Neuronal stem cell (in vitro differentiated cells): ENCODE measurements at regions not wholly inside any gene's neighbourhood (a gene's known extent, or its start where the extent isn't known, plus 50 kb on each side); places are given as distances from the start of the nearest gene placed in this dataset.
A peak's percentile ranks its signal among the peaks of the same experiment; 100 is the strongest.

Source experiments
- DNase-seq: peaks from one replicate; pipeline ENCODE4 v3.0.0-alpha.2; 2013; ENCODE audit warnings: low spot score
- H2AFZ ChIP-seq: one replicate; pipeline ENCODE4 v1.6.1; 2013; ENCODE audit warnings: mild to moderate bottlenecking, low read length, inconsistent platforms
- H2AK5ac ChIP-seq: 2 replicates; pipeline ENCODE4 v1.6.1; 2013; ENCODE audit warnings: low read depth, mild to moderate bottlenecking, inconsistent platforms, low read length, moderate library complexity, mixed read lengths
- H2BK120ac ChIP-seq: 2 replicates; pipeline ENCODE4 v1.6.1; 2013; ENCODE audit warnings: low read depth, mild to moderate bottlenecking, inconsistent platforms, low read length, moderate library complexity, mixed read lengths
- H2BK12ac ChIP-seq: one replicate; pipeline ENCODE4 v1.6.1; 2013; ENCODE audit warnings: low read length, inconsistent platforms
- H2BK15ac ChIP-seq: 2 replicates; pipeline ENCODE4 v1.6.1; 2013; ENCODE audit warnings: mild to moderate bottlenecking, low read length, inconsistent platforms, mixed read lengths
- H2BK5ac ChIP-seq: one replicate; pipeline ENCODE4 v1.6.1; 2013; ENCODE audit warnings: inconsistent platforms, mild to moderate bottlenecking, low read length, moderate library complexity
- H3K14ac ChIP-seq: one replicate; pipeline ENCODE4 v1.6.1; 2013; ENCODE audit warnings: low read length, inconsistent platforms
- H3K18ac ChIP-seq: 2 replicates; pipeline ENCODE4 v1.6.1; 2013; ENCODE audit warnings: low read length, inconsistent platforms
- H3K23ac ChIP-seq: 2 replicates; pipeline ENCODE4 v1.6.1; 2013; ENCODE audit warnings: low read depth, mild to moderate bottlenecking, mixed read lengths, low read length, inconsistent platforms; ENCODE audit not compliant: poor library complexity
- H3K27ac ChIP-seq: replicated peaks from 3 replicates; pipeline ENCODE4 v1.5.1; 2013; ENCODE audit warnings: low read length, inconsistent platforms
- H3K27me3 ChIP-seq, 3 experiments: 2 replicates each; pipeline ENCODE4 v1.6.1; 2013; ENCODE audit warnings: low read length in 3 of 3, mild to moderate bottlenecking in 2 of 3, inconsistent platforms in 1 of 3, low read depth in 1 of 3, mixed read lengths in 1 of 3, moderate library complexity in 1 of 3; ENCODE audit not compliant: control insufficient read depth in 3 of 3, insufficient read depth in 3 of 3
- H3K36me3 ChIP-seq, 2 donors: replicated peaks in 1 of 2; 2 replicates each; pipeline ENCODE4 v1.6.1; 2013; ENCODE audit warnings: low read length in 2 of 2; ENCODE audit not compliant: control insufficient read depth in 2 of 2, insufficient read depth in 2 of 2
- H3K4ac ChIP-seq: 2 replicates; pipeline ENCODE4 v1.6.1; 2013; ENCODE audit warnings: inconsistent platforms, mild to moderate bottlenecking, low read length, moderate library complexity
- H3K4me1 ChIP-seq, 2 donors: 1 replicate in 1 of 2; 2 replicates in 1 of 2; pipeline ENCODE4 v1.6.1; 2013; ENCODE audit warnings: low read length in 2 of 2, low read depth in 1 of 2; ENCODE audit not compliant: control insufficient read depth in 2 of 2, insufficient read depth in 1 of 2
- H3K4me2 ChIP-seq: one replicate; pipeline ENCODE4 v1.6.1; 2013; ENCODE audit warnings: mild to moderate bottlenecking, low read length, inconsistent platforms; ENCODE audit not compliant: insufficient read depth, poor library complexity, severe bottlenecking
- H3K4me3 ChIP-seq, 2 donors: 2 replicates each; pipeline ENCODE4 v1.5.1; 2013; ENCODE audit warnings: low read length in 2 of 2, mild to moderate bottlenecking in 2 of 2, inconsistent platforms in 1 of 2, moderate library complexity in 1 of 2
- H3K79me1 ChIP-seq: one replicate; pipeline ENCODE4 v1.6.1; 2013; ENCODE audit warnings: low read depth, mild to moderate bottlenecking, inconsistent platforms, low read length, moderate library complexity
- H3K9ac ChIP-seq: one replicate; pipeline ENCODE4 v1.6.1; 2013; ENCODE audit warnings: mild to moderate bottlenecking, low read depth, low read length, inconsistent platforms; ENCODE audit not compliant: poor library complexity
- H3K9me3 ChIP-seq, 2 donors: replicated peaks in 1 of 2; 2 replicates each; pipeline versions ENCODE3 to v1.6.1; 2013; ENCODE audit warnings: low read length in 2 of 2, mild to moderate bottlenecking in 2 of 2, inconsistent platforms in 1 of 2, low read depth in 1 of 2, mixed read lengths in 1 of 2, moderate library complexity in 1 of 2; ENCODE audit not compliant: control insufficient read depth in 2 of 2, insufficient read depth in 1 of 2
- H4K8ac ChIP-seq: one replicate; pipeline ENCODE4 v1.6.1; 2013; ENCODE audit warnings: low read depth, mild to moderate bottlenecking, inconsistent platforms, low read length, moderate library complexity
- H4K91ac ChIP-seq: one replicate; pipeline ENCODE4 v1.6.1; 2013; ENCODE audit warnings: low read length, low read depth, mild to moderate bottlenecking, inconsistent platforms; ENCODE audit not compliant: poor library complexity
- WGBS, 2 donors: extraction: QIAGEN DNeasy Blood & Tissue Kit; methylation state at CpG; one replicate each; pipeline ENCODE4 v1.1.7; 2013; ENCODE audit warnings: missing lambda C conversion rate in 2 of 2, mixed read lengths in 1 of 2; ENCODE audit not compliant: insufficient read length in 2 of 2, insufficient replicate concordance in 1 of 2; ENCODE audit errors: extremely low coverage in 2 of 2; 5-methylcytosine and 5-hydroxymethylcytosine counted together

DNA sequence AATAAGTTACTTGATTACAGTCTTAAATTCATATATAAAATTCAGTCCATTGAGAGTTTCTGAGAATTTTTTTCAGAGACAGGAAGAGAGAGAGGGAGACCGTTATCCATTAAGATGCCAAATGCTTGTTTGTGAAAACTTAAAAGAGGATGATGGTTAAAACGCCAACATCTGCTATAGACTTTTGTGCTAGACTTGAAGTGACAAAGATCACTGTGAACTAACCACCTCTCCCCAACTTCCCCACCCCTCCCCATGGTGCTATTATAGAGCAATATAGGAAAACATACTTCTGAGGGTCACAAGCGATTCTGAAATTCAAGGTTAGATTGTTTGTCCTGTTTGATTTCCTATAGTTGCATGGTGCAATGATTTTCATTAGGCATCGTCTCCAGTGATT lies 440.8 kb downstream of the RMST start:
- Histone ChIP-seq H2BK5ac (no peak overlapping the region), H3K27ac (no peak overlapping the region), H3K14ac (no peak overlapping the region), H2AK5ac (no peak overlapping the region), H2BK120ac (no peak overlapping the region), H3K4ac (no peak overlapping the region), H2BK12ac (no peak overlapping the region), H4K8ac (no peak overlapping the region), H3K9me3 (no peaks in the 10 kb centered on the region), H3K36me3 (no peaks in the 10 kb centered on the region), H2AFZ (no peak overlapping the region), H3K9ac (no peak overlapping the region), H2BK15ac (no peak overlapping the region), H3K4me2 (no peak overlapping the region), H4K91ac (no peak overlapping the region), H3K79me1 (no peaks in the 10 kb centered on the region), H3K18ac (no peak overlapping the region), H3K27me3 (no peaks in the 10 kb centered on the region), H3K4me3 (no peak overlapping the region), H3K23ac (no peak overlapping the region), H3K4me1 (peaks cover 0 to under 1% of the 10 kb centered on the region in 2 donors)
- DNase-seq: no peak
- no CpG with 5 or more reads among the region's 4 CpGs for WGBS, 2 donors

DNA sequence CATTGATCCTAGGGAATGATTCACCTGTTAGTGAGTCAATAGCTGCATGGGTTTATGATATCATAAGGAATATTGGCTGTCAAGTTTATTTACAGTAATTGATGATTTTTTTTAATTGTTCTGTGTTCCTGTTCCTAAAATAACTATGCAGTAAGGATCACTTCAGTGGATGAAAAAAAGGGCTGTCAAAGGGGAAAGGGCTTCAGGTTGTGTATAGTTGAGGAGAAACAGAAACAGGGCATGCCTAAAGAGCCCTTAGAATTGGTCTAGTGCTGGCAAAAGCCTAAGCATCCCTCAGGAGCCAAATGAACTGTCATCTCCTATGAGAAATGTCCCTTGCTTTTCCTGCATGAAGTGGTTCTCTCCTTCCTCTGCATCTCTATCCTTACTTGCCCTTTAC lies 444.9 kb downstream of the RMST start:
- Histone ChIP-seq H3K4me3 (no peak overlapping the region), H2AFZ (no peak overlapping the region), H3K27me3 (no peaks in the 10 kb centered on the region), H3K36me3 (no peaks in the 10 kb centered on the region), H4K8ac (no peak overlapping the region), H3K4me2 (no peak overlapping the region), H3K23ac (no peak overlapping the region), H3K4ac (no peak overlapping the region), H3K27ac (no peak overlapping the region), H2BK5ac (no peak overlapping the region), H2BK120ac (no peak overlapping the region), H3K9me3 (no peaks in the 10 kb centered on the region), H3K4me1 (peaks cover 0 to 1% of the 10 kb centered on the region in 2 donors), H3K18ac (no peak overlapping the region), H2BK15ac (no peak overlapping the region), H3K79me1 (no peaks in the 10 kb centered on the region), H3K14ac (no peak overlapping the region), H2AK5ac (no peak overlapping the region), H4K91ac (no peak overlapping the region), H2BK12ac (no peak overlapping the region), H3K9ac (no peak overlapping the region)
- no peak for DNase-seq

DNA sequence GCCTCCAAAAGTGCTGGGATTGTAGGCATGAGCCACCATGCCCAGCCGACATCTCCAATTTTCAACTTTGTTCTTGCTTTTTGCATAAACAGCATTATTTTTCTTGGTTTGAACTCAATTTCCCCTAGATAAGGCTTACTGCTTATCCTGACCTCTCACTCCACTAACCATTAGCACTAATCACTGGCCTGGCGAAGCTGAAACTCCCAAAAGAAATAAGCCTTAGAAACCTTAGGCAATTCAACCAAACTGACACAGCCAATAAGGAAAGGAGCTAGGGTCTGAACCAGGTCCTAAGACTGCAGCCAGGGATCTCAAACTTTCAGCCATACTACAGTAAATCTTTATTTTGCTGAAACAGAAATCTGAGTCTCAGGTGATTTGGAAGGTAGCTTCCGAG lies 448.0 kb downstream of the RMST start:
- H3K27ac ChIP-seq: no peak overlapping the region
- no peaks in the 10 kb centered on the region for H3K27me3 ChIP-seq
- H3K4ac ChIP-seq: no peak overlapping the region
- no peak overlapping the region for H4K91ac ChIP-seq
- no peak overlapping the region for H2BK120ac ChIP-seq
- H2BK15ac ChIP-seq: no peak overlapping the region
- no peaks in the 10 kb centered on the region for H3K79me1 ChIP-seq
- no peak overlapping the region for H2AFZ ChIP-seq
- H3K18ac ChIP-seq: no peak overlapping the region
- no peak overlapping the region for H4K8ac ChIP-seq
- no peaks in the 10 kb centered on the region for H3K9me3 ChIP-seq
- no peaks in the 10 kb centered on the region for H3K36me3 ChIP-seq
- H3K9ac ChIP-seq: no peak overlapping the region
- no peak overlapping the region for H2AK5ac ChIP-seq
- H3K23ac ChIP-seq: no peak overlapping the region
- no CpG with 5 or more reads among the region's 3 CpGs for WGBS, 2 donors
- peaks cover 0 to 1% of the 10 kb centered on the region in 2 donors for H3K4me1 ChIP-seq
- no peak overlapping the region for H3K4me2 ChIP-seq
- DNase-seq: no peak
- no peak overlapping the region for H3K4me3 ChIP-seq
- no peak overlapping the region for H3K14ac ChIP-seq
- no peak overlapping the region for H2BK12ac ChIP-seq
- no peak overlapping the region for H2BK5ac ChIP-seq

DNA sequence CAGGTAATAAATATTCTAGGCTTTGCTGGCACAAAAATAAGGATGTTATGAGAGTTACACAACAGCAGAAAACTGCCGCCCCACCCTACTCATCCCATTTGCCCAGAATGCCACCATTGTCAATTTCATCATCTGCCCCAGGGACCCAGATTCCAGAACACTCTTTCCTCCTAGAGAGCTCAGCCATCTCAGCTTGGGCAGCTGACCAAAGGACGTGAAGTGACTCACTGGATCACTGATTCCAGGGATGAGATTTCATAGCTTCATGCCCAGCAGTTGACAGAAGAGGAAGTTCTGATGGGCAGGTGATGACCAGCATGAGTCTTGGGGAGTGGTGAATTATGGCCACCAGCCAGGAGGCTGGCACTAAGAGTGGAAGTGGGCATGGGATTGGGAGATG lies 450.3 kb downstream of the RMST start:
- Histone ChIP-seq H3K4ac (no peak overlapping the region), H2AFZ (no peak overlapping the region), H3K18ac (peak overlapping the region; percentile 24), H2BK120ac (no peak overlapping the region), H3K4me1 (peaks cover 0 to 1% of the 10 kb centered on the region in 2 donors), H4K8ac (no peak overlapping the region), H2BK15ac (no peak overlapping the region), H3K9me3 (no peaks in the 10 kb centered on the region), H2BK12ac (no peak overlapping the region), H3K4me2 (no peak overlapping the region), H4K91ac (no peak overlapping the region), H2AK5ac (no peak overlapping the region), H3K27ac (no peak overlapping the region), H3K27me3 (no peaks in the 10 kb centered on the region), H3K23ac (no peak overlapping the region), H3K14ac (no peak overlapping the region), H3K79me1 (no peaks in the 10 kb centered on the region), H2BK5ac (no peak overlapping the region), H3K9ac (no peak overlapping the region), H3K36me3 (no peaks in the 10 kb centered on the region), H3K4me3 (no peak overlapping the region)
- DNase-seq: no peak
- WGBS, 2 donors: no CpG with 5 or more reads among the region's 2 CpGs
